Right lobe of liver (tissue), 6 donors: ENCODE measurements at regions not wholly inside any gene's neighbourhood (a gene's known extent, or its start where the extent isn't known, plus 50 kb on each side); places are given as distances from the start of the nearest gene placed in this dataset.

Source experiments
- ATAC-seq, 4 donors: fragments of 200-7000 bp; cut with Tn5 transposase; one replicate each; pipeline ENCODE4 v1.9.1; 2020; ENCODE audit warnings: mild to moderate bottlenecking in 4 of 4, moderate library complexity in 4 of 4
- DNase-seq, 3 donors: peaks; one replicate each; pipeline ENCODE4 v3.0.0-alpha.2; 2020
- H3K27ac ChIP-seq, 3 donors: fragments of 200-600 bp; one replicate each; pipeline ENCODE4 v1.8.0; 2022
- H3K27me3 ChIP-seq, 2 donors: fragments of 200-600 bp; one replicate each; pipeline ENCODE4 v1.8.0; 2022
- H3K36me3 ChIP-seq, 4 donors: fragments of 200-600 bp; sonication (generic) in 1 of 4; one replicate each; pipeline versions ENCODE4 v1.5.1 to v1.8.0; 2017 to 2022; ENCODE audit warnings: control low read depth in 1 of 4
- H3K4me1 ChIP-seq, 4 donors: fragments of 200-600 bp; sonication (generic) in 1 of 4; one replicate each; pipeline versions ENCODE4 v1.5.1 to v1.8.0; 2017 to 2022; ENCODE audit warnings: control low read depth in 1 of 4
- H3K4me3 ChIP-seq, 3 donors: fragments of 200-600 bp; one replicate each; pipeline ENCODE4 v1.8.0; 2022
- H3K9me3 ChIP-seq, 4 donors: fragments of 200-600 bp; sonication (generic) in 1 of 4; one replicate each; pipeline versions ENCODE4 v1.5.1 to v1.8.0; 2017 to 2022; ENCODE audit warnings: control low read depth in 1 of 4
- CTCF ChIP-seq, 4 donors: fragments of 200-600 bp in 3 of 4; fragments of 450-650 bp in 1 of 4; IDR thresholded peaks; one replicate each; pipeline versions ENCODE4 v1.5.1 to v1.8.0; 2016 to 2022; ENCODE audit warnings: antibody characterized with exemption in 4 of 4, mild to moderate bottlenecking in 2 of 4
- POLR2A ChIP-seq: fragments of 450-650 bp; IDR thresholded peaks from one replicate; pipeline ENCODE4 v1.6.1; 2017; ENCODE audit warnings: antibody characterized with exemption, mild to moderate bottlenecking
- WGBS: methylation state at CpG from one replicate; pipeline ENCODE4 v1.1.6; 2018; ENCODE audit warnings: low coverage, low lambda C conversion rate; ENCODE audit not compliant: insufficient coverage; ENCODE audit errors: missing lambda C conversion rate; 5-methylcytosine and 5-hydroxymethylcytosine counted together
- intact Hi-C, 2 donors: fragments of 100-400 bp; cut with DNase I; formaldehyde crosslinking; loops; one replicate each; pipeline versions ENCODE4 v1.11.2 to v1.14.1; 2022
- donor health status: DM: no; HTN: yes; CAD: no.
- donor health status: DM: no; HTN: no; CAD: no.
- donor health status: DM: no; HTN: no; CAD: no.
- donor health status: DM: no; HTN: yes; CAD: no.
- donor health status: DM: no; HTN: yes; CAD: no.

DNA sequence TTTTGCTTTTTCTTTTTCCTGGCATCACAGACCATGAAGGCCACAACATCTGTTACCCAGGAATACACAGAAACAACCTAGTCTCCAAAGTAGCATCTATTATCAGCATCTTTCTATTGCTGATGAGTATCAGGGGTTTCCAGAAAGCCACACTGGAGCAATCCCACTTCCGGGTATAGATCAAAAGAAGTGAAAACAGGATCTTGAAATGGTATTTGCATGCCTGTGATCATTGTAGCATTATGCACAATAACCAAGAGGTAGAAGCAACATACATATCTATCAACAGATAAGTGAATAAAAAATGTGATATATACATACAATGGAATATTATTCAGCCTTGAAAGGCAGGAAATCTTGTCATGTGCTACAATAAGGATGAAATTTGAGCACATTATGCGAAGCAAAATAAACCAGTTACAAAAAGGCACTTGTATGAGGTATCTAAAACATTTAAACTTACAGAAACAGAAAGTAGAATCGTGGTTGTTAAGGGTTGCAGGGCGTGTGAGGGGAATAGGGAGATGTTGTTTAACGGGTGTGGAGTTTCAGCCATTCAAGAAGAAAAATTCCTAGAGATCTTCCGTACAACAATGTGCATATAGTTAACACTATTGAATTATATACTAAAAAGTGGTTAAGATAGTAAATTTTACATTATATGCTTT, 115.1 kb downstream of the KCNE4 start:
- WGBS: 62% methylated on average over 6 of the region's 6 CpGs
- Histone ChIP-seq H3K9me3 (no peaks in the 10 kb centered on the region), H3K36me3 (no peaks in the 10 kb centered on the region), H3K4me3 (no peak overlapping the region), H3K4me1 (no peaks in the 10 kb centered on the region), H3K27ac (no peak overlapping the region), H3K27me3 (no peaks in the 10 kb centered on the region)
- DNase-seq (no peak), ATAC-seq (no peak)
- no peak for TF ChIP-seq POLR2A
- no peak for TF ChIP-seq CTCF (IDR thresholded peaks at IDR 0.05)
- intact Hi-C loops: no loop called here

GRCh38 chr2:223169830-223170605, 118.0 kb downstream of the KCNE4 start:
- DNase-seq (no peak), ATAC-seq (no peak)
- no peak overlapping the region for H3K4me3 ChIP-seq
- H3K27me3 ChIP-seq: no peaks in the 10 kb centered on the region
- intact Hi-C loops: no loop called here
- 21% methylated on average over 6 of the region's 6 CpGs for WGBS
- no peak overlapping the region for H3K27ac ChIP-seq
- no peaks in the 10 kb centered on the region for H3K4me1 ChIP-seq
- TF ChIP-seq POLR2A (no peak), CTCF (IDR thresholded peaks at IDR 0.05) (no peak)
- no peaks in the 10 kb centered on the region for H3K9me3 ChIP-seq
- H3K36me3 ChIP-seq: no peaks in the 10 kb centered on the region

GRCh38 chr2:223176970-223177369, 125.0 kb downstream of the KCNE4 start:
- Histone ChIP-seq H3K27me3 (no peaks in the 10 kb centered on the region), H3K36me3 (no peaks in the 10 kb centered on the region), H3K4me3 (no peak overlapping the region), H3K9me3 (no peaks in the 10 kb centered on the region), H3K4me1 (no peaks in the 10 kb centered on the region), H3K27ac (no peak overlapping the region)
- no peak for ATAC-seq
- DNase-seq: no peak
- intact Hi-C loops: no loop called here
- 33% methylated on average over 2 of the region's 2 CpGs for WGBS
- TF ChIP-seq CTCF (IDR thresholded peaks at IDR 0.05) (no peak), POLR2A (no peak)

DNA sequence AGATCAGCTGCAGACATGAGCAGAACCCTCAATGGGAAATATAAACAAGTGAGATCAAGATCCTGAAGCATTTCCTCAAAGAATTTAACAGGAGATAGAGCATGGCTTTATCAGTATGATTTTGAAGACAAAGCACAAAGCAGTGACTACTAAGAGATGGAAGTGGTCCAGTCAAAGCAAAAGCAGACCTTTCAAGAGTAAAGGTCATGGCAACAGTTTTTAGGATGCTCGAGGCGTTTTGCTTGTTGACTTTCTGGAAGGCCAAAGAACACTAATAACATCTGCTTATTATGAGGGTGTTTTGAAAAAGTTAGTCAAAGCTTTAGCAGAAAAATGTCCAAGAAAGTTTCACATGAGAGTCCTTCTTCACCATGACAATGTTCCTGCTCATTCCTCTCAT, 128.5 kb downstream of the KCNE4 start:
- intact Hi-C loops: no loop called here
- 14% methylated on average over 2 of the region's 2 CpGs for WGBS
- Histone ChIP-seq H3K9me3 (no peaks in the 10 kb centered on the region), H3K27me3 (no peaks in the 10 kb centered on the region), H3K27ac (no peak overlapping the region), H3K36me3 (no peaks in the 10 kb centered on the region), H3K4me3 (no peak overlapping the region), H3K4me1 (no peaks in the 10 kb centered on the region)
- no peak for ATAC-seq
- TF ChIP-seq CTCF (IDR thresholded peaks at IDR 0.05): no peak
- TF ChIP-seq POLR2A: no peak
- no peak for DNase-seq
